Colonic mucosa (tissue), 4 donors: ENCODE measurements at regions not wholly inside any gene's neighbourhood (a gene's known extent, or its start where the extent isn't known, plus 50 kb on each side); places are given as distances from the start of the nearest gene placed in this dataset.
A peak's percentile ranks its signal among the peaks of the same experiment; 100 is the strongest.
"Not testable (repeated sequence)": the region's sequence is repeated elsewhere in the genome, so short reads cannot be mapped to it uniquely, and the experiment has no call there.

Source experiments
- DNase-seq: peaks from one replicate; pipeline ENCODE4 v3.0.0-alpha.2; 2020
- H3K27ac ChIP-seq: fragments of 200-600 bp; one replicate; pipeline ENCODE4 v1.8.0; 2021
- H3K27me3 ChIP-seq: fragments of 200-600 bp; one replicate; pipeline ENCODE4 v1.8.0; 2021
- H3K36me3 ChIP-seq: fragments of 200-600 bp; one replicate; pipeline ENCODE4 v1.8.0; 2021
- H3K4me1 ChIP-seq: fragments of 200-600 bp; one replicate; pipeline ENCODE4 v1.8.0; 2021; ENCODE audit warnings: mild to moderate bottlenecking
- H3K4me3 ChIP-seq: fragments of 200-600 bp; one replicate; pipeline ENCODE4 v1.8.0; 2021
- H3K9ac ChIP-seq, 2 donors: one replicate each; pipeline ENCODE4 v1.7.0; 2013; ENCODE audit warnings: control low read depth in 2 of 2, low read depth in 2 of 2, low read length in 2 of 2
- H3K9me3 ChIP-seq: fragments of 200-600 bp; one replicate; pipeline ENCODE4 v1.8.0; 2021
- CTCF ChIP-seq: fragments of 200-600 bp; IDR thresholded peaks from one replicate; pipeline ENCODE4 v1.8.0; 2022; ENCODE audit warnings: antibody characterized with exemption, mild to moderate bottlenecking
- intact Hi-C: fragments of 100-400 bp; cut with DNase I; formaldehyde crosslinking; loops from one replicate; pipeline ENCODE4 v1.14.1; 2022
- donor health status: healthy.
- donor health status: DM: no; HTN: no; CAD: no.
- donor health status: DM: no; HTN: no; CAD: no.

- Histone ChIP-seq H3K4me3 (no peak overlapping the region), H3K27ac (no peak overlapping the region), H3K27me3 (no peaks in the 10 kb centered on the region), H3K9ac (no peak overlapping the region), H3K4me1 (no peaks in the 10 kb centered on the region), H3K9me3 (no peaks in the 10 kb centered on the region), H3K36me3 (no peaks in the 10 kb centered on the region)
- DNase-seq = no peak
- no peak for TF ChIP-seq CTCF
- intact Hi-C loops = no loop called here
Measured at GRCh38 chr5:18292146-18292545, 657.9 kb downstream of the TAF11L14 start.

- H3K27ac ChIP-seq, H3K9me3 ChIP-seq, H3K4me3 ChIP-seq, intact Hi-C loops, H3K4me1 ChIP-seq, DNase-seq, H3K9ac ChIP-seq, H3K36me3 ChIP-seq, H3K27me3 ChIP-seq: not testable (repeated sequence)
Measured at GRCh38 chr5:18295696-18296095, 661.4 kb downstream of the TAF11L14 start.

- no peaks in the 10 kb centered on the region for H3K36me3 ChIP-seq
- no peak overlapping the region for H3K4me3 ChIP-seq
- DNase-seq = no peak
- H3K27ac ChIP-seq = no peak overlapping the region
- no peaks in the 10 kb centered on the region for H3K4me1 ChIP-seq
- no peaks in the 10 kb centered on the region for H3K9me3 ChIP-seq
- intact Hi-C loops = no loop called here
- H3K9ac ChIP-seq = no peak overlapping the region
- no peak for TF ChIP-seq CTCF
- H3K27me3 ChIP-seq = no peaks in the 10 kb centered on the region
Measured at GRCh38 chr5:18299166-18299565, 664.9 kb downstream of the TAF11L14 start.

GRCh38 chr5:18305288-18305924 lies 671.1 kb downstream of the TAF11L14 start:
- Histone ChIP-seq H3K9ac (no peak overlapping the region), H3K36me3 (no peaks in the 10 kb centered on the region), H3K4me3 (no peak overlapping the region), H3K4me1 (no peaks in the 10 kb centered on the region), H3K27me3 (no peaks in the 10 kb centered on the region), H3K9me3 (no peaks in the 10 kb centered on the region), H3K27ac (no peak overlapping the region)
- peak; percentile 63 for TF ChIP-seq CTCF
- intact Hi-C loops = loop anchor here (5.0 kb wide), 1 partner anchor 1088 kb away; the partner anchor contains the start of gene BASP1
- DNase-seq = no peak

GRCh38 chr5:18311266-18311665 lies 677.0 kb downstream of the TAF11L14 start:
- no peaks in the 10 kb centered on the region for H3K4me1 ChIP-seq
- TF ChIP-seq CTCF = no peak
- H3K9ac ChIP-seq = no peak overlapping the region
- no peaks in the 10 kb centered on the region for H3K27me3 ChIP-seq
- no peak overlapping the region for H3K27ac ChIP-seq
- no peak overlapping the region for H3K4me3 ChIP-seq
- DNase-seq = no peak
- intact Hi-C loops = no loop called here
- no peaks in the 10 kb centered on the region for H3K36me3 ChIP-seq
- H3K9me3 ChIP-seq = no peaks in the 10 kb centered on the region

DNA sequence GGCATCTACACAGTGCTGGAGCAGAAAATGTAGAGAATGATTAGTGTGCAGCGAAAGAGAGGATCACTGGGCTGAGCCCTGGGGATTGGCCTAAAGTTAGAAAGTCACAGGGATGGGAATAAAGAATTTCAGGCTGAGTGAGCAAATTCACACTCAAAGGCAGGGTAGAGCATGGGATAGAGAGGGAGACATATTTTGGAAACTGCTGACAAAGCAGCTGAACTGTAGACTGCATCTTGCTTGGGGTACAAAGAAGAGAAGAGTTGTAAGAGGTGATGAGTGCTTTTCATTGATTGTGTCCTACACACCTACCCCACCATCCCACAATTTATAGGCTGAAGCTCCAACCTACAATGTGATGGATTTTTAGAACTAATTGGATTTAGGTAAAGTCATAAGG lies 677.8 kb downstream of the TAF11L14 start:
- DNase-seq = no peak
- no peaks in the 10 kb centered on the region for H3K36me3 ChIP-seq
- H3K27me3 ChIP-seq = no peaks in the 10 kb centered on the region
- intact Hi-C loops = no loop called here
- no peak overlapping the region for H3K4me3 ChIP-seq
- no peak overlapping the region for H3K9ac ChIP-seq
- H3K9me3 ChIP-seq = no peaks in the 10 kb centered on the region
- no peaks in the 10 kb centered on the region for H3K4me1 ChIP-seq
- no peak for TF ChIP-seq CTCF
- H3K27ac ChIP-seq = no peak overlapping the region
